WTC11 (cell line): ENCODE measurements at regions not wholly inside any gene's neighbourhood (a gene's known extent, or its start where the extent isn't known, plus 50 kb on each side); places are given as distances from the start of the nearest gene placed in this dataset.

Source experiments
- ATAC-seq: fragments of 200-7000 bp; cut with Tn5 transposase; 2 replicates; pipeline ENCODE4 v1.10.0; 2021; ENCODE audit warnings: mild to moderate bottlenecking, moderate library complexity
- CTCF ChIA-PET: fragments of 300-600 bp; sonication (Branson Sonifier 250); formaldehyde crosslinking; loops from one replicate; lab custom pipeline; 2021; ENCODE audit warnings: antibody characterized with exemption; lab: Charles Lee
- POLR2A ChIA-PET: fragments of 350-600 bp; sonication (Branson Sonifier 250); formaldehyde crosslinking; loops from one replicate; lab custom pipeline; 2021; ENCODE audit warnings: antibody characterized with exemption; lab: Charles Lee
- DNase-seq: peaks from one replicate; pipeline ENCODE4 v3.0.0; 2021; ENCODE audit warnings: low spot score
- H3K27ac Mint-ChIP-seq: 2 replicates; pipeline ENCODE4 v1.8.0; 2021; ENCODE audit warnings: mixed read lengths
- H3K27me3 Mint-ChIP-seq: 2 replicates; pipeline ENCODE4 v1.8.0; 2021; ENCODE audit warnings: low read depth, mild to moderate bottlenecking, moderate library complexity, mixed read lengths
- H3K36me3 Mint-ChIP-seq: 2 replicates; pipeline ENCODE4 v1.8.0; 2021; ENCODE audit warnings: mixed read lengths
- H3K4me1 Mint-ChIP-seq: 2 replicates; pipeline ENCODE4 v1.8.0; 2022; ENCODE audit warnings: mixed read lengths
- H3K4me3 Mint-ChIP-seq: 2 replicates; pipeline ENCODE4 v1.8.0; 2021; ENCODE audit warnings: mild to moderate bottlenecking, moderate library complexity, mixed read lengths
- H3K9me3 Mint-ChIP-seq: 2 replicates; pipeline ENCODE4 v1.8.0; 2021; ENCODE audit warnings: mixed read lengths
- ATF3 ChIP-seq: sonication (generic); formaldehyde crosslinking; conservative IDR thresholded peaks from 2 replicates; pipeline ENCODE4 v1.8.1; 2022; ENCODE audit warnings: mild to moderate bottlenecking, missing genetic modification reagents
- CTCF ChIP-seq: fragments of 200-600 bp; IDR thresholded peaks from 2 replicates; pipeline ENCODE4 v1.8.0; 2022; ENCODE audit warnings: antibody characterized with exemption
- E2F1 ChIP-seq: sonication (generic); formaldehyde crosslinking; IDR thresholded peaks from 2 replicates; pipeline ENCODE4 v1.8.0; 2022; ENCODE audit warnings: mild to moderate bottlenecking, missing genetic modification reagents
- FOXK1 ChIP-seq: sonication (generic); formaldehyde crosslinking; IDR thresholded peaks from 2 replicates; pipeline ENCODE4 v1.8.0; 2022; ENCODE audit warnings: mild to moderate bottlenecking, moderate library complexity, missing genetic modification reagents
- GABPB1 ChIP-seq: sonication (generic); formaldehyde crosslinking; IDR thresholded peaks from 2 replicates; pipeline ENCODE4 v1.8.1; 2023; ENCODE audit warnings: mild to moderate bottlenecking, missing genetic modification reagents
- IRF2 ChIP-seq: sonication (generic); formaldehyde crosslinking; IDR thresholded peaks from 2 replicates; pipeline ENCODE4 v1.8.0; 2022; ENCODE audit warnings: low read depth, missing genetic modification reagents, borderline replicate concordance
- JAZF1 ChIP-seq: fragments of 250-450 bp; sonication (Bioruptor Pico); IDR thresholded peaks from 2 replicates; pipeline ENCODE4 v1.9.0; 2021; ENCODE audit warnings: moderate library complexity, mild to moderate bottlenecking, inconsistent platforms
- KAT7 ChIP-seq: sonication (generic); formaldehyde crosslinking; IDR thresholded peaks from 2 replicates; pipeline ENCODE4 v1.8.1; 2023; ENCODE audit warnings: missing genetic modification reagents, mild to moderate bottlenecking, borderline replicate concordance
- NFYB ChIP-seq: sonication (generic); formaldehyde crosslinking; conservative IDR thresholded peaks from 2 replicates; pipeline ENCODE4 v1.8.0; 2022; ENCODE audit warnings: low read depth, missing genetic modification reagents
- PRDM15 ChIP-seq: sonication (generic); formaldehyde crosslinking; IDR thresholded peaks from 2 replicates; pipeline ENCODE4 v1.8.0; 2022; ENCODE audit warnings: missing genetic modification reagents
- ZBTB21 ChIP-seq: sonication (generic); formaldehyde crosslinking; IDR thresholded peaks from 2 replicates; pipeline ENCODE4 v1.8.1; 2023; ENCODE audit warnings: mild to moderate bottlenecking, missing genetic modification reagents, borderline replicate concordance
- ZSCAN18 ChIP-seq: fragments of 250-450 bp; sonication (Bioruptor Pico); IDR thresholded peaks from 2 replicates; pipeline ENCODE4 v2.1.2; 2022; ENCODE audit warnings: mild to moderate bottlenecking, moderate library complexity
- TF ChIP-seq, protein P1 (sequence below): fragments of 250-450 bp; sonication (Bioruptor Pico); IDR thresholded peaks from 2 replicates; pipeline ENCODE4 v1.8.0; 2021; ENCODE audit warnings: mild to moderate bottlenecking
- TF ChIP-seq, protein P2 (sequence below): sonication (generic); formaldehyde crosslinking; IDR thresholded peaks from 2 replicates; pipeline ENCODE4 v1.8.1; 2022; ENCODE audit warnings: missing genetic modification reagents, borderline replicate concordance
- TF ChIP-seq, protein P3 (sequence below): sonication (generic); formaldehyde crosslinking; IDR thresholded peaks from 2 replicates; pipeline ENCODE4 v1.8.1; 2023; ENCODE audit warnings: mild to moderate bottlenecking, missing genetic modification reagents, moderate library complexity

- ChIA-PET POLR2A (no interaction called here), CTCF (no interaction called here)
- H3K36me3 Mint-ChIP-seq: peaks cover 17% of the 10 kb centered on the region
Observed at GRCh38 chr4:189510601-189511000, 430.1 kb upstream of the FRG1 start.

GRCh38 chr4:189511581-189511980, 429.1 kb upstream of the FRG1 start:
- H3K9me3 Mint-ChIP-seq: peaks cover 52% of the 10 kb centered on the region
- DNase-seq: no peak
- H3K36me3 Mint-ChIP-seq: peaks cover 12% of the 10 kb centered on the region
- TF ChIP-seq, protein P1, sequence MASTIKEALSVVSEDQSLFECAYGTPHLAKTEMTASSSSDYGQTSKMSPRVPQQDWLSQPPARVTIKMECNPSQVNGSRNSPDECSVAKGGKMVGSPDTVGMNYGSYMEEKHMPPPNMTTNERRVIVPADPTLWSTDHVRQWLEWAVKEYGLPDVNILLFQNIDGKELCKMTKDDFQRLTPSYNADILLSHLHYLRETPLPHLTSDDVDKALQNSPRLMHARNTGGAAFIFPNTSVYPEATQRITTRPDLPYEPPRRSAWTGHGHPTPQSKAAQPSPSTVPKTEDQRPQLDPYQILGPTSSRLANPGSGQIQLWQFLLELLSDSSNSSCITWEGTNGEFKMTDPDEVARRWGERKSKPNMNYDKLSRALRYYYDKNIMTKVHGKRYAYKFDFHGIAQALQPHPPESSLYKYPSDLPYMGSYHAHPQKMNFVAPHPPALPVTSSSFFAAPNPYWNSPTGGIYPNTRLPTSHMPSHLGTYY (CRISPR knock-in tag): no peak
- TF ChIP-seq CTCF: no peak
- TF ChIP-seq, protein P2, sequence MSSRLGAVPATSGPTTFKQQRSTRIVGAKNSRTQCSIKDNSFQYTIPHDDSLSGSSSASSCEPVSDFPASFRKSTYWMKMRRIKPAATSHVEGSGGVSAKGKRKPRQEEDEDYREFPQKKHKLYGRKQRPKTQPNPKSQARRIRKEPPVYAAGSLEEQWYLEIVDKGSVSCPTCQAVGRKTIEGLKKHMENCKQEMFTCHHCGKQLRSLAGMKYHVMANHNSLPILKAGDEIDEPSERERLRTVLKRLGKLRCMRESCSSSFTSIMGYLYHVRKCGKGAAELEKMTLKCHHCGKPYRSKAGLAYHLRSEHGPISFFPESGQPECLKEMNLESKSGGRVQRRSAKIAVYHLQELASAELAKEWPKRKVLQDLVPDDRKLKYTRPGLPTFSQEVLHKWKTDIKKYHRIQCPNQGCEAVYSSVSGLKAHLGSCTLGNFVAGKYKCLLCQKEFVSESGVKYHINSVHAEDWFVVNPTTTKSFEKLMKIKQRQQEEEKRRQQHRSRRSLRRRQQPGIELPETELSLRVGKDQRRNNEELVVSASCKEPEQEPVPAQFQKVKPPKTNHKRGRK (CRISPR knock-in tag): no peak
- TF ChIP-seq PRDM15 (CRISPR knock-in tag): no peak
- no peak for TF ChIP-seq IRF2 (CRISPR knock-in tag)
- TF ChIP-seq ZSCAN18 (CRISPR knock-in tag): no peak
- TF ChIP-seq GABPB1 (CRISPR knock-in tag): no peak
- no peak for TF ChIP-seq ZBTB21 (CRISPR knock-in tag)
- no peak overlapping the region for H3K27ac Mint-ChIP-seq
- H3K27me3 Mint-ChIP-seq: no peaks in the 10 kb centered on the region
- ATAC-seq: no peak
- no peak overlapping the region for H3K4me3 Mint-ChIP-seq
- POLR2A ChIA-PET: no interaction called here
- no peaks in the 10 kb centered on the region for H3K4me1 Mint-ChIP-seq
- CTCF ChIA-PET: no interaction called here

More at GRCh38 chr4:189510601-189511000, 430.1 kb upstream of the FRG1 start:
- TF ChIP-seq JAZF1: no peak
- TF ChIP-seq E2F1: no peak
- no peak for TF ChIP-seq NFYB (CRISPR knock-in tag)
- TF ChIP-seq KAT7 (CRISPR knock-in tag): no peak
- no peak for TF ChIP-seq FOXK1 (CRISPR knock-in tag)
- TF ChIP-seq CTCF: no peak
- no peak for TF ChIP-seq ATF3
- TF ChIP-seq, protein P3, sequence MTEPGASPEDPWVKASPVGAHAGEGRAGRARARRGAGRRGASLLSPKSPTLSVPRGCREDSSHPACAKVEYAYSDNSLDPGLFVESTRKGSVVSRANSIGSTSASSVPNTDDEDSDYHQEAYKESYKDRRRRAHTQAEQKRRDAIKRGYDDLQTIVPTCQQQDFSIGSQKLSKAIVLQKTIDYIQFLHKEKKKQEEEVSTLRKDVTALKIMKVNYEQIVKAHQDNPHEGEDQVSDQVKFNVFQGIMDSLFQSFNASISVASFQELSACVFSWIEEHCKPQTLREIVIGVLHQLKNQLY (CRISPR knock-in tag): no peak
- Mint-ChIP-seq H3K4me3 (no peak overlapping the region), H3K9me3 (peaks cover 54% of the 10 kb centered on the region), H3K27me3 (no peaks in the 10 kb centered on the region), H3K27ac (no peak overlapping the region), H3K4me1 (no peaks in the 10 kb centered on the region)
- DNase-seq (no peak), ATAC-seq (no peak)
